Fibroblast of lung (primary cell): ENCODE measurements at regions not wholly inside any gene's neighbourhood (a gene's known extent, or its start where the extent isn't known, plus 50 kb on each side); places are given as distances from the start of the nearest gene placed in this dataset.
A peak's percentile ranks its signal among the peaks of the same experiment; 100 is the strongest.

Experiments
- DNase-seq, 2 donors: peaks; one replicate each; pipeline versions ENCODE4 v3.0.0 to v3.0.0-alpha.2; 2010; ENCODE audit warnings: low read depth in 2 of 2
- H2AFZ ChIP-seq: 2 replicates; pipeline ENCODE4 v1.5.1; 2012; ENCODE audit warnings: low read length, control low read depth, inconsistent platforms
- H3K27ac ChIP-seq: 2 replicates; pipeline ENCODE4 v1.5.1; 2011; ENCODE audit warnings: low read length, control low read depth; ENCODE audit not compliant: insufficient read depth
- H3K27me3 ChIP-seq: 2 replicates; pipeline ENCODE4 v1.5.1; 2011; ENCODE audit warnings: mild to moderate bottlenecking, low read length; ENCODE audit not compliant: control insufficient read depth, insufficient read depth
- H3K36me3 ChIP-seq: 2 replicates; pipeline ENCODE4 v1.5.1; 2011; ENCODE audit warnings: low read length; ENCODE audit not compliant: control insufficient read depth, insufficient read depth
- H3K4me1 ChIP-seq: 2 replicates; pipeline ENCODE4 v1.5.1; 2011; ENCODE audit warnings: low read length; ENCODE audit not compliant: control insufficient read depth, insufficient read depth; ENCODE audit errors: extremely low read depth
- H3K4me2 ChIP-seq: 2 replicates; pipeline ENCODE4 v1.5.1; 2011; ENCODE audit warnings: low read length, control low read depth; ENCODE audit not compliant: insufficient read depth; ENCODE audit errors: extremely low read depth
- H3K4me3 ChIP-seq, 4 experiments: fragments of 200-600 bp in 1 of 4; sonication (generic) in 1 of 4; replicated peaks in 1 of 4; 2 replicates each; pipeline ENCODE4 v1.5.1; 2011 to 2016; ENCODE audit warnings: low read length in 4 of 4, low read depth in 3 of 4, mild to moderate bottlenecking in 3 of 4, control low read depth in 2 of 4, inconsistent platforms in 1 of 4, mixed read lengths in 1 of 4; ENCODE audit not compliant: insufficient read depth in 1 of 4; ENCODE audit errors: control extremely low read depth in 1 of 4
- H3K79me2 ChIP-seq: 2 replicates; pipeline ENCODE4 v1.5.1; 2012; ENCODE audit warnings: mild to moderate bottlenecking, low read length, inconsistent platforms; ENCODE audit not compliant: control insufficient read depth, insufficient read depth
- H3K9ac ChIP-seq: 2 replicates; pipeline ENCODE4 v1.5.1; 2011; ENCODE audit warnings: mild to moderate bottlenecking, low read length, control low read depth; ENCODE audit not compliant: insufficient read depth
- H3K9me3 ChIP-seq: 2 replicates; pipeline ENCODE4 v1.5.1; 2012; ENCODE audit warnings: low read depth, low read length; ENCODE audit not compliant: control insufficient read depth, insufficient read depth
- H4K20me1 ChIP-seq: 2 replicates; pipeline ENCODE4 v1.5.1; 2011; ENCODE audit warnings: low read length; ENCODE audit not compliant: control insufficient read depth, insufficient read depth; ENCODE audit errors: extremely low read depth
- EZH2 ChIP-seq: IDR thresholded peaks from 2 replicates; pipeline ENCODE4 v1.5.1; 2012; ENCODE audit warnings: low read length, control low read depth, mild to moderate bottlenecking; ENCODE audit errors: missing control alignments
- TF ChIP-seq, protein P1 (sequence below), 2 donors: IDR thresholded peaks in 1 of 2; conservative IDR thresholded peaks in 1 of 2; 1 replicate in 1 of 2; 2 replicates in 1 of 2; pipeline ENCODE4 v1.5.1; 2011 to 2012; ENCODE audit warnings: low read length in 2 of 2, control low read depth in 1 of 2, inconsistent platforms in 1 of 2, low read depth in 1 of 2, mild to moderate bottlenecking in 1 of 2

- Histone ChIP-seq H3K4me2 (peak overlapping the region; percentile 100), H3K4me1 (peaks cover 10% of the 10 kb centered on the region), H3K36me3 (no peaks in the 10 kb centered on the region), H3K79me2 (no peaks in the 10 kb centered on the region), H4K20me1 (no peaks in the 10 kb centered on the region), H3K9ac (peak overlapping the region; percentile 88), H3K9me3 (no peaks in the 10 kb centered on the region), H3K27ac (peak overlapping the region; percentile 100), H3K4me3 (no peak overlapping the region), H3K27me3 (no peaks in the 10 kb centered on the region), H2AFZ (no peak overlapping the region)
- peak; percentile 69 to 91 for DNase-seq
- TF ChIP-seq EZH2, result no peak
- TF ChIP-seq, protein P1, sequence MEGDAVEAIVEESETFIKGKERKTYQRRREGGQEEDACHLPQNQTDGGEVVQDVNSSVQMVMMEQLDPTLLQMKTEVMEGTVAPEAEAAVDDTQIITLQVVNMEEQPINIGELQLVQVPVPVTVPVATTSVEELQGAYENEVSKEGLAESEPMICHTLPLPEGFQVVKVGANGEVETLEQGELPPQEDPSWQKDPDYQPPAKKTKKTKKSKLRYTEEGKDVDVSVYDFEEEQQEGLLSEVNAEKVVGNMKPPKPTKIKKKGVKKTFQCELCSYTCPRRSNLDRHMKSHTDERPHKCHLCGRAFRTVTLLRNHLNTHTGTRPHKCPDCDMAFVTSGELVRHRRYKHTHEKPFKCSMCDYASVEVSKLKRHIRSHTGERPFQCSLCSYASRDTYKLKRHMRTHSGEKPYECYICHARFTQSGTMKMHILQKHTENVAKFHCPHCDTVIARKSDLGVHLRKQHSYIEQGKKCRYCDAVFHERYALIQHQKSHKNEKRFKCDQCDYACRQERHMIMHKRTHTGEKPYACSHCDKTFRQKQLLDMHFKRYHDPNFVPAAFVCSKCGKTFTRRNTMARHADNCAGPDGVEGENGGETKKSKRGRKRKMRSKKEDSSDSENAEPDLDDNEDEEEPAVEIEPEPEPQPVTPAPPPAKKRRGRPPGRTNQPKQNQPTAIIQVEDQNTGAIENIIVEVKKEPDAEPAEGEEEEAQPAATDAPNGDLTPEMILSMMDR (conservative IDR thresholded peaks at IDR 0.05 in 1 of 2, IDR thresholded peaks at IDR 0.05 in 1 of 2; ENCODE audit: low read depth in 1 of 2, low read length in 2 of 2), result no peak
These were observed 101.7 kb downstream of the ARRDC3 start for GRCh38 chr5:91281401-91281800.

GRCh38 chr5:91280362-91281269 lies 102.5 kb downstream of the ARRDC3 start:
- H3K4me3 ChIP-seq, result peak overlapping the region; percentile 58 to 77 (median 62)
- no peaks in the 10 kb centered on the region for H3K9me3 ChIP-seq
- peak overlapping the region; percentile 78 for H2AFZ ChIP-seq
- H3K9ac ChIP-seq, result peak overlapping the region; percentile 88
- no peak for TF ChIP-seq EZH2
- TF ChIP-seq, protein P1 (conservative IDR thresholded peaks at IDR 0.05 in 1 of 2, IDR thresholded peaks at IDR 0.05 in 1 of 2; ENCODE audit: low read depth in 1 of 2, low read length in 2 of 2), result no peak
- H3K27ac ChIP-seq, result peak overlapping the region; percentile 100
- no peaks in the 10 kb centered on the region for H3K79me2 ChIP-seq
- H4K20me1 ChIP-seq, result no peaks in the 10 kb centered on the region
- peaks cover 10% of the 10 kb centered on the region for H3K4me1 ChIP-seq
- no peaks in the 10 kb centered on the region for H3K27me3 ChIP-seq
- no peaks in the 10 kb centered on the region for H3K36me3 ChIP-seq
- DNase-seq, result peak; percentile 97 to 98
- H3K4me2 ChIP-seq, result peak overlapping the region; percentile 100

- Histone ChIP-seq H3K36me3 (no peaks in the 10 kb centered on the region), H3K9ac (no peak overlapping the region), H3K4me2 (no peak overlapping the region), H3K27me3 (no peaks in the 10 kb centered on the region), H2AFZ (no peak overlapping the region), H3K4me1 (peaks cover 10% of the 10 kb centered on the region), H3K9me3 (no peaks in the 10 kb centered on the region), H4K20me1 (no peaks in the 10 kb centered on the region), H3K27ac (no peak overlapping the region), H3K79me2 (no peaks in the 10 kb centered on the region), H3K4me3 (no peak overlapping the region)
- peak in 1 of 2 donors; percentile 63 for DNase-seq
- no peak for TF ChIP-seq EZH2
- TF ChIP-seq, protein P1 (conservative IDR thresholded peaks at IDR 0.05 in 1 of 2, IDR thresholded peaks at IDR 0.05 in 1 of 2; ENCODE audit: low read depth in 1 of 2, low read length in 2 of 2), result no peak
These were observed 105.3 kb downstream of the ARRDC3 start for GRCh38 chr5:91277840-91278239.
